GF-D8 (cell line): ENCODE measurements at regions not wholly inside any gene's neighbourhood (a gene's known extent, or its start where the extent isn't known, plus 50 kb on each side); places are given as distances from the start of the nearest gene placed in this dataset.

ENCODE experiments used
- DNase-seq: peaks from one replicate; lab custom pipeline; 2025; lab: John Stamatoyannopoulos, UW

- no peak for DNase-seq
Measured at GRCh38 chr13:55464222-55464621, 1676.5 kb upstream of the PRR20A start.

GRCh38 chr13:55467476-55467875 lies 1673.2 kb upstream of the PRR20A start:
- no peak for DNase-seq

GRCh38 chr13:55483626-55484158 lies 1657.0 kb upstream of the PRR20A start:
- DNase-seq, result no peak

- DNase-seq, result no peak
Measured at GRCh38 chr13:55493297-55493696, 1647.4 kb upstream of the PRR20A start.

- no peak for DNase-seq
Measured at GRCh38 chr13:55497486-55497885, 1643.2 kb upstream of the PRR20A start.

- no peak for DNase-seq
Measured at GRCh38 chr13:55500694-55501093, 1640.0 kb upstream of the PRR20A start.

- DNase-seq, result no peak
Measured at GRCh38 chr13:55516610-55517009, 1624.1 kb upstream of the PRR20A start.

- no peak for DNase-seq
Measured at GRCh38 chr13:55517312-55517711, 1623.4 kb upstream of the PRR20A start.

GRCh38 chr13:55528434-55528833 lies 1612.3 kb upstream of the PRR20A start:
- no peak for DNase-seq

- DNase-seq, result no peak
Measured at GRCh38 chr13:55534306-55534705, 1606.4 kb upstream of the PRR20A start.

- DNase-seq, result no peak
Measured at GRCh38 chr13:55538424-55538823, 1602.3 kb upstream of the PRR20A start.

GRCh38 chr13:55543053-55543452 lies 1597.7 kb upstream of the PRR20A start:
- DNase-seq, result no peak

- DNase-seq, result no peak
Measured at GRCh38 chr13:55550624-55551023, 1590.1 kb upstream of the PRR20A start.

GRCh38 chr13:55553701-55554100 lies 1587.0 kb upstream of the PRR20A start:
- no peak for DNase-seq

- no peak for DNase-seq
Measured at GRCh38 chr13:55554741-55555140, 1586.0 kb upstream of the PRR20A start.

- no peak for DNase-seq
Measured at GRCh38 chr13:55560331-55560730, 1580.4 kb upstream of the PRR20A start.

- no peak for DNase-seq
Measured at GRCh38 chr13:55563267-55563666, 1577.5 kb upstream of the PRR20A start.

GRCh38 chr13:55566334-55566733 lies 1574.4 kb upstream of the PRR20A start:
- DNase-seq, result no peak

GRCh38 chr13:55566779-55567178 lies 1573.9 kb upstream of the PRR20A start:
- DNase-seq, result no peak

GRCh38 chr13:55567721-55568625 lies 1572.7 kb upstream of the PRR20A start:
- no peak for DNase-seq

GRCh38 chr13:55569082-55569481 lies 1571.6 kb upstream of the PRR20A start:
- no peak for DNase-seq

- DNase-seq, result no peak
Measured at GRCh38 chr13:55569514-55569913, 1571.2 kb upstream of the PRR20A start.

- DNase-seq, result no peak
Measured at GRCh38 chr13:55570371-55570770, 1570.3 kb upstream of the PRR20A start.
